ENCODE measurements at regions not wholly inside any gene's neighbourhood (a gene's known extent, or its start where the extent isn't known, plus 50 kb on each side); places are given as distances from the start of the nearest gene placed in this dataset.

GRCh38 chr15:81471151-81471550 lies 97.1 kb upstream of the TMC3 start:
- no peak for DNase-seq

DNA sequence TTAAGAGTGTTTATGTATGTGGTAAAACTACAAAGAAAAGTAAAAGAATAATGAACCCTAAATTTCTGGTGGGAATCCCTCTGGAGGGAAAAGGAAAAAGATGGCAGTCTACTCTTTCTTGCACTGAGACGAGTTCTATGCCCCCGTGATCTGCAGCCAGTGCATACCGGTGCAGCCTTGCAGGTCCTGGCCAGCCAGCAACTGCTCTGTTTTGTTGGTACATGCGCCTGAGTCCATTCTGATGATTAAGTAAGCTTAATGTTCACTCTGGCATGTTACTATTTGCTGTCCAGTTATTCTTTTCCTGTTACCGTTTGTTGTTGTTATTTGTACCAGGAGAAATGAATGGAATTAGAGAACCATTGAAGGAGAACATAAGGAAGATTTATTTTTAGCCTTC lies 95.1 kb upstream of the TMC3 start:
- no peak for DNase-seq

DNA sequence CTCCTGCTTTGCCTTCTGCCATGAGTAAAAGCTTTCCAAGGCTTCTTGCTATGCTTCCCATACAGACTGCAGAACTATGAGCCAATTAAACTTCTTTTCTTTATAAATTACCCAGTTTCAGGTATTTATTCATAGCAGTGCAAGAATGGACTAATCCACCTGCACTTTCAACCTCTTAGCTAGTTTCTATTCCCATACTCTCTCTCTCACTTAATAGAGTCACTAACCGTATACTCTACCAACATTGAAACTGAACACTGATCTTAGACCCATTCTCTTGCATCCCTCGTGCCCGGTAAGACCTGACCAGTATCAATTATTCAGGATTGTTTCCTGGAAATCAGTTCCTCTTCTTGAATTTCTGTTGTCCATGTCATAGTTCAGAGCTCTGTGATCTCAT lies 92.7 kb upstream of the TMC3 start:
- DNase-seq = no peak

GRCh38 chr15:81454024-81454423 lies 80.0 kb upstream of the TMC3 start:
- DNase-seq = no peak

- no peak for DNase-seq
These were observed 76.7 kb upstream of the TMC3 start for GRCh38 chr15:81450721-81451120.

DNA sequence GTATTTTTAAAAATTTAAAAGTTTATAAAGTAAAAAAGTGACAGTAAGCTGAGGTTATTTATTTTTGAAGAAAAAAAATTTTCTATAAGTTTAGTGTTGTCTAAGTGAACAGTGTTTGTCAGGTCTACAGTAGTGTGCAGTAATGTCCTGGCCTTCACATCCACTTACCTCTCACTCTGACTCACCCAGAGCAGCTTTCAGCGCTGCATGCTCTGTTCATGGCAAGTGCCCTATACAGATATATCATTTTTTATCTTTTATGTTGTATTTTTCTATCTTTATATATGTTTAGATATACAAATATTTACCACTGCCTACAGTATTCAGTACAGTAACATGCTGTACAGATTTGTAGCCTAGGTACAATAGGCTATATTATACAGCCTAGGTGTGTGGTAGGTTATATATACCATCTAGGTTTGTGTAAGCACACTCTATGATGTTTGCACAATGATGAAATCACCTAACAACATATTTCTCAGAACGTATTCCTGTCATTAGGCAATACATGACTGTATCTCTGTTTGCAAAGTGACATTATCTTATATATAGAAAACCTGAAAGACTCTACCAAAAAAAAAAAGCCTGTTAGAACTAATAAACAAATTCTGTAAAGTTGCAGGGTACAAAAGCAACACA lies 75.9 kb upstream of the TMC3 start:
- no peak for DNase-seq

DNA sequence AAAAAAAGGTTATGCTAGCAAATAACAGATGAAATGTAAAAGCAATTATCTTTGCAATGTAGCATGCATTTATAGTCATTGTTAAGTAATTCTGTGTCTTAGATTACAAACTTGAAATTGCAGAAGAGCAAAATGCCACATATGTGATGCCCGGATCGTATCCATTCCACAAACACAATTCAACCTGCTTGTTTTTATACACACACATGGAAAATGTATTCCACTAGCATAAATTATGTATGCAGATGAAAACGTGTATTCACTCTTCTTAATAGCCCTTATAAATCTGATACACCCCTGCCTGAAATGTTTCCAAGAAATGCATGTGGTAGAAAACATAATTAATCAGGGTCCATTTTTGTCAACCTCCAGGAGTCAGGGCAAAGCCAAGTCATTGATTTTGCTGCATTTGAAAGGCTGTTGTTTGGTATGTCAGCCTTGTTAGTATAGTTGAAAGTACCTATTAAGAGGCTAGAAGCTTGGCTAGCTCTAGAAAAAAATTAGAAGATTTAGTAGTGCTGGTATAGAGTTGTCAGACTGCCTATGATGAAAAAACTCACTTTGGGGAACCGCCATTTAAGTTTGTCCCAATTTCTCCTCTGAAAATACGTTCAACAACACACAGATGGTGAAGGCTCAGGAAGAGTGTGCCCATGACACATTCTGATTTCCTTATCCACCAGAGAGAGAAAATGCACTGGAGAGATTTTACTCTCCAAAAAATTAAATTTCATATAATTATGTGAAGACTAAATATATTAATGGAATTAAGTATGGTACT lies 69.2 kb upstream of the TMC3 start:
- no peak for DNase-seq

DNA sequence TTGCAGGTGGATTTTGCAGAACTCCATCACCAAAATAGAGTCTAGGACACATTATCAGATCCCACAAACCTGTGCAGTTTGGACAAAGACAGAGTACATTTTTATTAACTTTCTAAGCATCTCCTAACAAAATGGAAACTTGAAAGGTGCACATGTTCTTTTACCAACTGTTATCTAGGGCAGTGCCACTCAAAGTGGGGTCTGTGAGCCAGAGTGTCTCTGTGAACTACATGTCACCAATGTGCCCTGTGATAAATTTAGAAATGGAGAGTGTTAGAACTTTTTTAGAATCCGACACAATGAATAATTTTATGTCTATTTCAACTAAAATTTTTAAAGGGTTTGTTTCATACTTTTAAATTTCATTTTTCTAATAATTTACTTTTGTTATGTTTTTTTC lies 68.4 kb upstream of the TMC3 start:
- no peak for DNase-seq

GRCh38 chr15:81434851-81435250 lies 60.8 kb upstream of the TMC3 start:
- no peak for DNase-seq

GRCh38 chr15:81433462-81433861 lies 59.4 kb upstream of the TMC3 start:
- DNase-seq = no peak

DNA sequence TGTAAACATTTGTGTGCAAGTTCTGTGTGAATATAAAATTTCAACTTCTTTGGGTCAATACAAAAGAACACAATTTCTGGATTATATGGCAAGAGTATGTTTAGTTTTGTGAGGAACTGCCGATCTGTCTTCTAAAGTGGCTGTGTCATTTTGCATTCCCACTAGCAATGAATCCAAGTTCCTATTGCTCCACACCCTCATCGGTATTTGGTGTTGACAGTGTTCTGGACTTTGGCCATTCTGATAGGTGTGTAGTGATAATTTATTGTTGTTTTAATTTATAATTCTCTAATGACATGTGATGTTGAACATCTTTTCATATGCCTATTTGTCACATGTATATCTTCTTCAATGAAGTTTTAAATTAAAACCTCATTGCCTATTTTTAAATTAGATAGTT lies 58.2 kb upstream of the TMC3 start:
- DNase-seq = no peak

DNA sequence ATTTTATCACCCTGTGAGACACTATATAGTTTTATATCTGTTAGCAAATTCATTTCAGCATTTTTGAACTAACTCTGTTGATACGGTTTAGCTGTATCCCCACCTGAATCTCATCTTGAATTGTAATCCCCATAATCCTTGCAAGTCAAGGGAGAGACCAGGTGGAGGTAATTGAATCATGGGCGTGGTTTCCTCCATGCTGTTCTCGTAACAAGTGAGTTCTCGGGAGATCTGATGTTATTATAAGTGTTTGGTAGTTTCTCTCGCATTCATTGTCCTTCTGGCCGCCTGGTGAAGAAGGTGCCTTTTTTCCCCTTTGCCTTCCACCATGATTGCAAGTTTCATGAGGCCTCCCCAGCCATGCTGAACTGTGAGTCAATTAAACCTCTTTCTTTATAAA lies 53.2 kb upstream of the TMC3 start:
- peak; percentile 67 for DNase-seq

DNA sequence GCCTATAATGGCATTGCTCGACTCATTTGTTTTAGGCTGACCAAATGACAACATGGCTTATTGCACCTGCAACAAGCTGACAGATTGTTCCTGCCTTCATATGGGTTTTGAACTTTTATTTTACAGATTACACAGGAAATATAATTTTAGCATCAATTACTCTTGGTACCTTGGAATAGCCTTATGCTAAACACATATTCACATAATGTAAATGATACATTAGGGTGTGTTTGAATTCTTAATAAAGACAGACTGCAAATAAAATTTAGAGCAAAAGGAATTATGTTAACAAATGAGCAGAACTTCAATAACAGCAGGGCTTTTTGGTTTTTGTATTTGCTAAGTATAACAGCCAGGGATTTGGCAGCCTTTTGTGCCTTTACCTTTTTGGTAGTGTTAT lies 51.9 kb upstream of the TMC3 start:
- no peak for DNase-seq
